VCaP (cell line): ENCODE measurements at regions not wholly inside any gene's neighbourhood (a gene's known extent, or its start where the extent isn't known, plus 50 kb on each side); places are given as distances from the start of the nearest gene placed in this dataset.

Source experiments
- H3K27ac ChIP-seq: fragments of 450-650 bp; 2 replicates; pipeline ENCODE4 v1.5.1; 2017
- CTCF ChIP-seq: fragments of 450-650 bp; conservative IDR thresholded peaks from 2 replicates; pipeline ENCODE4 v1.5.1; 2017; ENCODE audit warnings: mild to moderate bottlenecking, moderate library complexity

- no peak for TF ChIP-seq CTCF
- H3K27ac ChIP-seq = no peak overlapping the region
Measured at GRCh38 chr17:12463102-12463501, 202.6 kb upstream of the MYOCD start.

DNA sequence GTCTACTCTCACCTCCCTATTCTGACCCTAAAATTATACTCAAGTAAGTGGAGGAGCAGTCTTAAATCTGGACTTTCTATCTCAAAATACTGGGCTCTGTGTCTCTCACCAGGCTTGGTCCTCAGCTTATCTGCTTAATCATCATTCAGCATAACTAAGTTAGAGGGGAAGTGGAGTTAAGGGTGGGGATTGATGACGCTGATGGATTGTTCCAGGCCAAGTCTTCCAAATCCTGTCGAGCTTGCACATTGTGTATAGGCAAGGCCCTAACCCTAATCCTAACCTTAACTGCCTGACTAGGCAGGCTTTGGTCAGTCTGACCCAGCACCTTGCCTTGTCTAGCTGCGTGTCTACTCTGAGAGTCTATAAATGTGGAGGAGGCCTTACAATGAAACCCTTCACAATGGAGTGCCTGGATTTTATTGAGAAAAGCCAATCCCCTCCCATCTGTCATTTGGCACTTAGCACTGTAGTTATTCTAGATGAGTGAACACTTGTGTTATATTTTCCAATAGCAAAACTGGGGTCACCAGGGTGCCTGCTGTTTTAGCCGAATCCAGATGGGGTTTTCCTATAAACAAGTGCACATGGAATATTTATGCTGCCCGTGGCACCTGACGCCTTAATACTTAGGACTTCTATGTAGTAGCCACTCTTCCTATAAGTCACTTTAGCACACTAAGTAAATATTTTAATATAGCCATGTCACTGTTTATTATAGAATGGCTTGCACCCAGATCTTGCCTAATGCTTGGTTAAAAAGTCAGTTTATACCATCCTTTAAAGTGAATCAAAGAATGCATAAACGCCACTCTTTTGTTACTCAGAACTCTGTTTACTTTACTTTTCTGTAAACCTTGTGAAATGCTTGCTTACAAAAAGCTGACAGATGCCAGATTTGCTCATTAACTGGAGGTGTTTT lies 193.2 kb upstream of the MYOCD start:
- no peak overlapping the region for H3K27ac ChIP-seq
- no peak for TF ChIP-seq CTCF

DNA sequence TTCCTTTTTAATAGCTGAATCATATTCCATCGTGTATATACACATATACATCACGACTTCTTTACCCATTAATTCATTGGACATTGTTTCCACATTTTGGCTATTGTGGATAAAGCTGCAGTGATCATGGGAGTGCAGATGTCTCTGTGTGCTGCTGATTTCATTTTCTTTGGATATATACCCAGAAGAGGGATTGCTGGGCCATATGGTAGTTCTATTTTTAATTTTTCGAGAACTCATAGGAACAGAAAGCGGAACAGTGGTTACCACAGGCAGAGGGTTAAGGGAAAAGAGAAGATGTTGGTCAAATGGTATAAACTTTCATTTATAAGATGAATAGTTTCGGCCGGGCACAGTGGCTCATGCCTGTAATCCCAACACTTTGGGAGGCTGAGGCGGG lies 187.4 kb upstream of the MYOCD start:
- no peak for TF ChIP-seq CTCF

DNA sequence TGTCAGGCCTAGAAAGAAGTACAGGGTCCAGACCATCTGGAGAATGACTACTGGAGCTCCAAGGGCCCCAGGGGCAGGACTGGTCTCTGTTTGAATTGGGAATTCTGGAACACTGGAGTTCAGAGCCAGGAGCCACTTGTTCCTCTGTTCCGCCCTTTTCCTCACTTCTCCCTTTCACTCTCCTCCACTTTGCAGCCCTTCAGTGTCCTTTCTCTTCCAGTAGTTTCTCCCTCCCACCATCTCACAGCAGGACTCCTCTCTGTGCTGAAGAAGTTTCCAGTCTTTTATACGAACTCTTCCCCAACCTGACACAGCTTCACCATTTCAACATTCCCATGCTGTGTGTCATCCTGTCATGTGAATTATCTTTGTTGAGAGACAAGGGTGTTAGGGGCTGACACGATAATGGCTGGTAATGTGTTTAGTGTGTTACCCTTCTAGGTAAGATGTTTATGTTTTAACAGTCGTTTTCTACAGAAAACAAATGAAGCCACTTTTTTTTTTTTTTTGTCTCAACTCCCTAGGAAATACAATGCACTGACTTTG lies 180.3 kb upstream of the MYOCD start:
- H3K27ac ChIP-seq = no peak overlapping the region
- TF ChIP-seq CTCF = no peak

More for the DNA sequence above, 187.4 kb upstream of the MYOCD start:
- no peak overlapping the region for H3K27ac ChIP-seq

GRCh38 chr17:12489325-12489724 lies 176.4 kb upstream of the MYOCD start:
- no peak for TF ChIP-seq CTCF
- no peak overlapping the region for H3K27ac ChIP-seq

DNA sequence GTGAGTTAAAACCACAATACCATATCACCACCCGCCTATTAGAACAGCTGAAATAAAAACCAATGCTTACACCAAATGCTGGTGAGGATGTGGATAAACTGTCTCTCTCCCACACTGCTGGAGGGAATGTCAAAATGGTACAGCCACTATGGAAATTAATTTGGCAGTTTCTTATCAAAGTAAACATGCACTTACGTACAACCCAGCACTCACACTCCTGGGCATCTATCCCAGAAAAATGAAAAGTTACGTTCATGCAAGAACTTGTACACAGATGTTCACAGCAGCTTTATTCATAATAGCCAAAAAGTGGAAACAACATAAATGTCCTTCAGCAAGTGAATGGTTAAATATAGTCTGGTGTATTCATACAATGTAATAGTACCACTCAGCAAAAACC lies 173.2 kb upstream of the MYOCD start:
- no peak overlapping the region for H3K27ac ChIP-seq
- TF ChIP-seq CTCF = no peak

DNA sequence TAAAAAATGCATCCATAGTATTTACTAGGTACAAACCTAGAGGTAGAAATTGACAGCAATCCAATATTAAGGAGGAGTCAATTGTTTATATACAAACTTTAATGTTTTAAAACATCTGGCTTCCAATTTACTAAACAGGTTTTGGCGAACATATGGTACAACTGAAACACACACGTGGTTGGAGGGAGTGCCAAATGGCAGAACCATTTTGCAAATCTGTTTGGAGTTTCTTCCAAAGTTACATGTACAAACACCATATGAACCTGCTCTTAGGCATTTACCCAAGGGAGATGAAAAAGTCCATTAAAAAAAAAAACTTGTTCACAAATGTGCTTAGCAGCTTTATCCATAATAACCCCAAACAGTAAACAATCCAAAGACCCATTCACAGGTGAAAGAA lies 159.8 kb upstream of the MYOCD start:
- no peak for TF ChIP-seq CTCF
- no peak overlapping the region for H3K27ac ChIP-seq
